MM.1S (cell line): ENCODE measurements at regions not wholly inside any gene's neighbourhood (a gene's known extent, or its start where the extent isn't known, plus 50 kb on each side); places are given as distances from the start of the nearest gene placed in this dataset.

Experiments used
- EZH2 ChIP-seq: fragments of 300-600 bp; sonication (generic); optimal IDR thresholded peaks from 2 replicates; pipeline ENCODE3; 2017; ENCODE audit warnings: low read depth, mild to moderate bottlenecking, antibody characterized with exemption, low read length, mixed read lengths
- EZH2phosphoT487 ChIP-seq: fragments of 300-600 bp; sonication (generic); IDR thresholded peaks from 2 replicates; pipeline ENCODE4 v1.6.1; 2018; ENCODE audit warnings: antibody characterized with exemption, low read length
- TF ChIP-seq, protein P1 (sequence below): fragments of 300-600 bp; sonication (generic); IDR thresholded peaks from 2 replicates; pipeline ENCODE4 v1.5.1; 2016; ENCODE audit warnings: antibody characterized with exemption, low read length, mixed read lengths

- TF ChIP-seq, protein P1, sequence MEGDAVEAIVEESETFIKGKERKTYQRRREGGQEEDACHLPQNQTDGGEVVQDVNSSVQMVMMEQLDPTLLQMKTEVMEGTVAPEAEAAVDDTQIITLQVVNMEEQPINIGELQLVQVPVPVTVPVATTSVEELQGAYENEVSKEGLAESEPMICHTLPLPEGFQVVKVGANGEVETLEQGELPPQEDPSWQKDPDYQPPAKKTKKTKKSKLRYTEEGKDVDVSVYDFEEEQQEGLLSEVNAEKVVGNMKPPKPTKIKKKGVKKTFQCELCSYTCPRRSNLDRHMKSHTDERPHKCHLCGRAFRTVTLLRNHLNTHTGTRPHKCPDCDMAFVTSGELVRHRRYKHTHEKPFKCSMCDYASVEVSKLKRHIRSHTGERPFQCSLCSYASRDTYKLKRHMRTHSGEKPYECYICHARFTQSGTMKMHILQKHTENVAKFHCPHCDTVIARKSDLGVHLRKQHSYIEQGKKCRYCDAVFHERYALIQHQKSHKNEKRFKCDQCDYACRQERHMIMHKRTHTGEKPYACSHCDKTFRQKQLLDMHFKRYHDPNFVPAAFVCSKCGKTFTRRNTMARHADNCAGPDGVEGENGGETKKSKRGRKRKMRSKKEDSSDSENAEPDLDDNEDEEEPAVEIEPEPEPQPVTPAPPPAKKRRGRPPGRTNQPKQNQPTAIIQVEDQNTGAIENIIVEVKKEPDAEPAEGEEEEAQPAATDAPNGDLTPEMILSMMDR: no peak
- no peak for TF ChIP-seq EZH2
- no peak for TF ChIP-seq EZH2phosphoT487
Measured at GRCh38 chr2:207465894-207466293, 63.9 kb upstream of the CREB1 start.
